OCI-LY3 (cell line): ENCODE measurements at regions not wholly inside any gene's neighbourhood (a gene's known extent, or its start where the extent isn't known, plus 50 kb on each side); places are given as distances from the start of the nearest gene placed in this dataset.

Experiments used
- H2AFZ ChIP-seq: fragments of 200-600, 300-600 bp; shearing (Covaris generic); 2 replicates; pipeline ENCODE4 v1.6.0; 2014; ENCODE audit warnings: antibody characterized with exemption, low read depth, low read length
- H3K27ac ChIP-seq: fragments of 200-600, 300-600 bp; sonication (generic); 2 replicates; pipeline ENCODE4 v1.5.1; 2014; ENCODE audit warnings: mild to moderate bottlenecking, low read length, moderate library complexity, mixed read lengths
- H3K27me3 ChIP-seq: fragments of 200-600, 300-600 bp; sonication (generic); 2 replicates; pipeline ENCODE4 v1.6.1; 2014; ENCODE audit warnings: low read depth, low read length, mixed read lengths
- H3K36me3 ChIP-seq: fragments of 200-600, 300-600 bp; sonication (generic); replicated peaks from 2 replicates; pipeline ENCODE3; 2014; ENCODE audit warnings: low read depth, low read length, mixed read lengths
- H3K4me1 ChIP-seq: fragments of 300-600, 200-600 bp; sonication (generic); 2 replicates; pipeline ENCODE4 v1.6.1; 2014; ENCODE audit warnings: low read length, mixed read lengths
- H3K4me2 ChIP-seq: fragments of 200-600, 300-600 bp; sonication (generic); 2 replicates; pipeline ENCODE4 v1.6.1; 2014; ENCODE audit warnings: low read length, mixed read lengths
- H3K4me3 ChIP-seq: fragments of 300-600, 200-600 bp; sonication (generic); 2 replicates; pipeline ENCODE4 v1.5.1; 2014; ENCODE audit warnings: antibody characterized with exemption, mild to moderate bottlenecking, low read length, moderate library complexity
- H3K79me2 ChIP-seq: fragments of 300-600, 200-600 bp; shearing (Covaris generic); 2 replicates; pipeline ENCODE4 v1.6.1; 2014; ENCODE audit warnings: mild to moderate bottlenecking, low read length, mixed read lengths
- H3K9ac ChIP-seq: fragments of 300-600, 200-600 bp; shearing (Covaris generic); 2 replicates; pipeline ENCODE4 v1.6.0; 2014; ENCODE audit warnings: mild to moderate bottlenecking, low read length, moderate library complexity
- H3K9me3 ChIP-seq: fragments of 200-600, 300-600 bp; shearing (Covaris generic); 2 replicates; pipeline ENCODE4 v1.6.1; 2014; ENCODE audit warnings: low read length, mixed read lengths; ENCODE audit not compliant: insufficient read depth
- H4K20me1 ChIP-seq: fragments of 200-600, 300-600 bp; sonication (generic); 2 replicates; pipeline ENCODE4 v1.6.1; 2016; ENCODE audit warnings: low read length, mixed read lengths; ENCODE audit not compliant: insufficient read depth
- CTCF ChIP-seq: fragments of 200-600, 300-600 bp; sonication (generic); IDR thresholded peaks from 2 replicates; pipeline ENCODE4 v1.5.1; 2014; ENCODE audit warnings: antibody characterized with exemption, low read length, low read depth
- EZH2phosphoT487 ChIP-seq: fragments of 200-600 bp; shearing (Covaris generic); IDR thresholded peaks from 2 replicates; pipeline ENCODE4 v1.6.1; 2018; ENCODE audit warnings: antibody characterized with exemption, mixed run types, low read depth

GRCh38 chr5:24112420-24112819, 532.4 kb downstream of the CDH10 start:
- Histone ChIP-seq H3K4me2 (no peak overlapping the region), H2AFZ (no peak overlapping the region), H4K20me1 (no peaks in the 10 kb centered on the region), H3K27ac (no peak overlapping the region), H3K36me3 (no peaks in the 10 kb centered on the region), H3K4me1 (no peaks in the 10 kb centered on the region), H3K4me3 (no peak overlapping the region), H3K27me3 (no peaks in the 10 kb centered on the region), H3K9me3 (no peaks in the 10 kb centered on the region), H3K79me2 (no peaks in the 10 kb centered on the region), H3K9ac (no peak overlapping the region)
- TF ChIP-seq CTCF (no peak), EZH2phosphoT487 (no peak)

- H3K9me3 ChIP-seq, result no peaks in the 10 kb centered on the region
These were observed 526.4 kb downstream of the CDH10 start for GRCh38 chr5:24118351-24118750.

DNA sequence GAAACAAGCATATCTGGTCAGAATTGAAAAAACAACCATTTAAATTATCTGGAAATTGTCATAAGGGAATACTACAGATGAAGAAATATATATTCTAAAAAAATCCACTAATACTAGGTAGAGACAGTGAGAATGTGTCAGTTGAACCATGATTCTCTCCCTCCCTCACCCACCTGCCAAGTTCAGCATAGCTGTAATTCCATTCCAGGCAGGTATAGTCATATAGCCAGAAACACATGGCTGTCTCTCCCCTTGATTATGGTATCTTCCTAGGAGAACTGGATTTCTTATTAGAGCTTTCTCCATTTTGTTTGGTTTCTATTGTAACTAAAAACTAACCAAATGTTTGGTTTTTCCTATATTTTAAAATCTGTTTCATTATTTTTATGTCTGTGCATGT, 509.2 kb downstream of the CDH10 start:
- no peak overlapping the region for H3K9ac ChIP-seq
- no peaks in the 10 kb centered on the region for H4K20me1 ChIP-seq
- H2AFZ ChIP-seq, result no peak overlapping the region
- H3K4me1 ChIP-seq, result no peaks in the 10 kb centered on the region
- no peak overlapping the region for H3K4me2 ChIP-seq
- TF ChIP-seq CTCF (no peak), EZH2phosphoT487 (no peak)
- no peak overlapping the region for H3K4me3 ChIP-seq
- no peaks in the 10 kb centered on the region for H3K9me3 ChIP-seq
- H3K27me3 ChIP-seq, result no peaks in the 10 kb centered on the region
- H3K36me3 ChIP-seq, result no peaks in the 10 kb centered on the region
- no peak overlapping the region for H3K27ac ChIP-seq
- no peaks in the 10 kb centered on the region for H3K79me2 ChIP-seq

More at GRCh38 chr5:24118351-24118750, 526.4 kb downstream of the CDH10 start:
- H4K20me1 ChIP-seq, result no peaks in the 10 kb centered on the region
- H3K4me2 ChIP-seq, result no peak overlapping the region
- no peak overlapping the region for H3K9ac ChIP-seq
- H3K27me3 ChIP-seq, result no peaks in the 10 kb centered on the region
- no peak overlapping the region for H3K27ac ChIP-seq
- no peak overlapping the region for H3K4me3 ChIP-seq
- TF ChIP-seq EZH2phosphoT487 (no peak), CTCF (no peak)
- H3K4me1 ChIP-seq, result no peaks in the 10 kb centered on the region
- H3K79me2 ChIP-seq, result no peaks in the 10 kb centered on the region
- H2AFZ ChIP-seq, result no peak overlapping the region
- no peaks in the 10 kb centered on the region for H3K36me3 ChIP-seq

DNA sequence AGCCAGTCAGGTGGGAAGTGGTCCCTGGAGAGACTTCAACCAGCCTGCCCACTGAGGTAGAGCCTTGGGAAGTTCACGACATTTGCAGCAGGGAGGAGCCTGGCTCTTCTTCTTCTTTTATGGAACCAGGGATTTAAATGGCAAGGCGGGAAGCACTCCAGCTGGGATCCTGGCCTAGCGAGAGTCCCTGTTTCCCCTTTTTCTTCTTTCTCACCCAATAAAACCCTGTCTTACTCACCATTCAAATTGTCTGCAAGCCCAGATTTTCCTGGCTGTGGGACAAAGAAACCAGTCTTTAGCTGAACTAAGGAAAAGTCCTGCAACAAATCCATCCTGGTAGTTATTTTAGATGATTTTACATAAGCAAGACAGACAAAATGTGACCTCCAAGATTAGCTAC, 503.7 kb downstream of the CDH10 start:
- Histone ChIP-seq H3K4me3 (no peak overlapping the region), H3K4me1 (no peaks in the 10 kb centered on the region), H3K9me3 (no peaks in the 10 kb centered on the region), H2AFZ (no peak overlapping the region), H3K4me2 (no peak overlapping the region), H3K27me3 (no peaks in the 10 kb centered on the region), H3K27ac (no peak overlapping the region), H3K79me2 (no peaks in the 10 kb centered on the region), H3K36me3 (no peaks in the 10 kb centered on the region), H4K20me1 (no peaks in the 10 kb centered on the region), H3K9ac (no peak overlapping the region)
- TF ChIP-seq CTCF (no peak), EZH2phosphoT487 (no peak)
